Fibroblast of lung (primary cell): ENCODE measurements at regions not wholly inside any gene's neighbourhood (a gene's known extent, or its start where the extent isn't known, plus 50 kb on each side); places are given as distances from the start of the nearest gene placed in this dataset.

Experiments used
- DNase-seq, 2 donors: peaks; one replicate each; pipeline versions ENCODE4 v3.0.0 to v3.0.0-alpha.2; 2010; ENCODE audit warnings: low read depth in 2 of 2
- H2AFZ ChIP-seq: 2 replicates; pipeline ENCODE4 v1.5.1; 2012; ENCODE audit warnings: low read length, control low read depth, inconsistent platforms
- H3K27ac ChIP-seq: 2 replicates; pipeline ENCODE4 v1.5.1; 2011; ENCODE audit warnings: low read length, control low read depth; ENCODE audit not compliant: insufficient read depth
- H3K27me3 ChIP-seq: 2 replicates; pipeline ENCODE4 v1.5.1; 2011; ENCODE audit warnings: mild to moderate bottlenecking, low read length; ENCODE audit not compliant: control insufficient read depth, insufficient read depth
- H3K36me3 ChIP-seq: 2 replicates; pipeline ENCODE4 v1.5.1; 2011; ENCODE audit warnings: low read length; ENCODE audit not compliant: control insufficient read depth, insufficient read depth
- H3K4me1 ChIP-seq: 2 replicates; pipeline ENCODE4 v1.5.1; 2011; ENCODE audit warnings: low read length; ENCODE audit not compliant: control insufficient read depth, insufficient read depth; ENCODE audit errors: extremely low read depth
- H3K4me2 ChIP-seq: 2 replicates; pipeline ENCODE4 v1.5.1; 2011; ENCODE audit warnings: low read length, control low read depth; ENCODE audit not compliant: insufficient read depth; ENCODE audit errors: extremely low read depth
- H3K4me3 ChIP-seq, 4 experiments: fragments of 200-600 bp in 1 of 4; sonication (generic) in 1 of 4; replicated peaks in 1 of 4; 2 replicates each; pipeline ENCODE4 v1.5.1; 2011 to 2016; ENCODE audit warnings: low read length in 4 of 4, low read depth in 3 of 4, mild to moderate bottlenecking in 3 of 4, control low read depth in 2 of 4, inconsistent platforms in 1 of 4, mixed read lengths in 1 of 4; ENCODE audit not compliant: insufficient read depth in 1 of 4; ENCODE audit errors: control extremely low read depth in 1 of 4
- H3K79me2 ChIP-seq: 2 replicates; pipeline ENCODE4 v1.5.1; 2012; ENCODE audit warnings: mild to moderate bottlenecking, low read length, inconsistent platforms; ENCODE audit not compliant: control insufficient read depth, insufficient read depth
- H3K9ac ChIP-seq: 2 replicates; pipeline ENCODE4 v1.5.1; 2011; ENCODE audit warnings: mild to moderate bottlenecking, low read length, control low read depth; ENCODE audit not compliant: insufficient read depth
- H3K9me3 ChIP-seq: 2 replicates; pipeline ENCODE4 v1.5.1; 2012; ENCODE audit warnings: low read depth, low read length; ENCODE audit not compliant: control insufficient read depth, insufficient read depth
- H4K20me1 ChIP-seq: 2 replicates; pipeline ENCODE4 v1.5.1; 2011; ENCODE audit warnings: low read length; ENCODE audit not compliant: control insufficient read depth, insufficient read depth; ENCODE audit errors: extremely low read depth
- EZH2 ChIP-seq: IDR thresholded peaks from 2 replicates; pipeline ENCODE4 v1.5.1; 2012; ENCODE audit warnings: low read length, control low read depth, mild to moderate bottlenecking; ENCODE audit errors: missing control alignments
- TF ChIP-seq, protein P1 (sequence below), 2 donors: IDR thresholded peaks in 1 of 2; conservative IDR thresholded peaks in 1 of 2; 1 replicate in 1 of 2; 2 replicates in 1 of 2; pipeline ENCODE4 v1.5.1; 2011 to 2012; ENCODE audit warnings: low read length in 2 of 2, control low read depth in 1 of 2, inconsistent platforms in 1 of 2, low read depth in 1 of 2, mild to moderate bottlenecking in 1 of 2

DNA sequence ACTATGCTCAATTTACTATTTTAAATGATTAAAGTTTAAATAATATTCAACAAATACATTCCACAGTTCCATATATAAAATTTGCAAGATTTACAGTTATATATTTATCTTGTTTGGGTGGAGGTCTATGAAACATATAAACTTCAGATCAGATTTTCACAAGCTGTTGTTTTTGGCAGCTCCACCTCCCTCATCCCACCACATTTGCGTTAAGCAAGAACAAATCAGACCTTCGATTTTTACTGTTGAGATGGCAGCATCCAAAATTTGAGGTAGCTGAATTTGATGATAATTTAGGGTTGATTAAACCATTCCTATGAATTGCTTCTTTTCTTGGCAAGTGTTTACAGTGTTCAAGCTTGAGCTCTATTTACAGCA, 986.4 kb downstream of the REEP3 start:
- Histone ChIP-seq H3K9ac (no peak overlapping the region), H4K20me1 (no peaks in the 10 kb centered on the region), H3K27me3 (no peaks in the 10 kb centered on the region), H3K4me3 (no peak overlapping the region), H3K9me3 (no peaks in the 10 kb centered on the region), H3K4me2 (no peak overlapping the region), H2AFZ (no peak overlapping the region), H3K27ac (no peak overlapping the region), H3K4me1 (no peaks in the 10 kb centered on the region), H3K79me2 (no peaks in the 10 kb centered on the region), H3K36me3 (no peaks in the 10 kb centered on the region)
- no peak for DNase-seq
- TF ChIP-seq EZH2 = no peak
- TF ChIP-seq, protein P1, sequence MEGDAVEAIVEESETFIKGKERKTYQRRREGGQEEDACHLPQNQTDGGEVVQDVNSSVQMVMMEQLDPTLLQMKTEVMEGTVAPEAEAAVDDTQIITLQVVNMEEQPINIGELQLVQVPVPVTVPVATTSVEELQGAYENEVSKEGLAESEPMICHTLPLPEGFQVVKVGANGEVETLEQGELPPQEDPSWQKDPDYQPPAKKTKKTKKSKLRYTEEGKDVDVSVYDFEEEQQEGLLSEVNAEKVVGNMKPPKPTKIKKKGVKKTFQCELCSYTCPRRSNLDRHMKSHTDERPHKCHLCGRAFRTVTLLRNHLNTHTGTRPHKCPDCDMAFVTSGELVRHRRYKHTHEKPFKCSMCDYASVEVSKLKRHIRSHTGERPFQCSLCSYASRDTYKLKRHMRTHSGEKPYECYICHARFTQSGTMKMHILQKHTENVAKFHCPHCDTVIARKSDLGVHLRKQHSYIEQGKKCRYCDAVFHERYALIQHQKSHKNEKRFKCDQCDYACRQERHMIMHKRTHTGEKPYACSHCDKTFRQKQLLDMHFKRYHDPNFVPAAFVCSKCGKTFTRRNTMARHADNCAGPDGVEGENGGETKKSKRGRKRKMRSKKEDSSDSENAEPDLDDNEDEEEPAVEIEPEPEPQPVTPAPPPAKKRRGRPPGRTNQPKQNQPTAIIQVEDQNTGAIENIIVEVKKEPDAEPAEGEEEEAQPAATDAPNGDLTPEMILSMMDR (conservative IDR thresholded peaks at IDR 0.05 in 1 of 2, IDR thresholded peaks at IDR 0.05 in 1 of 2; ENCODE audit: low read depth in 1 of 2, low read length in 2 of 2) = no peak

DNA sequence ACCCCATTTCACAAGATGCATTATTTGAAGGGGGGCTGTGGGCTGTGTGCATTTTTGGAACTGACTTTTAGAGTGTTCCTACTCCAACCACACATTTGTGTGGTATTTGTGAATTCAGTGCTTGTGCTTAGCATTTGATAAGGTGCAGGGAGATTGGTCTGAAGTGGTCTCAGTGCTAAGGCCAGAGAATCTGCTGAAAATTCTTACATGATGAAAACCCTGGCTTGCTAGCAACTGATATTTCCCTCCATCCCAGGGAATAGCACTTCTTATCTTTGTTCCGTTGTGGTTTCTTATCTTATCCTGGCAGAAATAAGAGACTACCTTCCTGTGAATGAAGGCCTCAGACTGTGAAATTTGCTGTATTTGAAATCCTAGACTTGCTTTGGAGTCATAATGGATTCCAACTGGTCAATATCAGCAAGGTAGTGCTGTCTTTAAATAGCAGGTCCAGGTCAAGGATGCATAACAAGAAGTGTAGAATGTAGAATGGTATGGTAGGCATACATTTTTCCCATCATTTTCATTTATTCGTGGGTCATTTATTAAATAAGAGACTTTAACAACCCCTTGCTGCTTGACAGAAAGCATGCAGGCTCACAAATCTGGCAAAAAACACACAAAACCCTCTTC, 986.9 kb downstream of the REEP3 start:
- H3K4me3 ChIP-seq = no peak overlapping the region
- H2AFZ ChIP-seq = no peak overlapping the region
- H3K9me3 ChIP-seq = no peaks in the 10 kb centered on the region
- H3K9ac ChIP-seq = no peak overlapping the region
- H3K27ac ChIP-seq = no peak overlapping the region
- DNase-seq = peak in 1 of 2 donors; percentile 69
- no peaks in the 10 kb centered on the region for H3K27me3 ChIP-seq
- no peaks in the 10 kb centered on the region for H4K20me1 ChIP-seq
- TF ChIP-seq, protein P1 (conservative IDR thresholded peaks at IDR 0.05 in 1 of 2, IDR thresholded peaks at IDR 0.05 in 1 of 2; ENCODE audit: low read depth in 1 of 2, low read length in 2 of 2) = no peak
- TF ChIP-seq EZH2 = no peak
- no peaks in the 10 kb centered on the region for H3K4me1 ChIP-seq
- no peaks in the 10 kb centered on the region for H3K36me3 ChIP-seq
- H3K4me2 ChIP-seq = no peak overlapping the region
- H3K79me2 ChIP-seq = no peaks in the 10 kb centered on the region

DNA sequence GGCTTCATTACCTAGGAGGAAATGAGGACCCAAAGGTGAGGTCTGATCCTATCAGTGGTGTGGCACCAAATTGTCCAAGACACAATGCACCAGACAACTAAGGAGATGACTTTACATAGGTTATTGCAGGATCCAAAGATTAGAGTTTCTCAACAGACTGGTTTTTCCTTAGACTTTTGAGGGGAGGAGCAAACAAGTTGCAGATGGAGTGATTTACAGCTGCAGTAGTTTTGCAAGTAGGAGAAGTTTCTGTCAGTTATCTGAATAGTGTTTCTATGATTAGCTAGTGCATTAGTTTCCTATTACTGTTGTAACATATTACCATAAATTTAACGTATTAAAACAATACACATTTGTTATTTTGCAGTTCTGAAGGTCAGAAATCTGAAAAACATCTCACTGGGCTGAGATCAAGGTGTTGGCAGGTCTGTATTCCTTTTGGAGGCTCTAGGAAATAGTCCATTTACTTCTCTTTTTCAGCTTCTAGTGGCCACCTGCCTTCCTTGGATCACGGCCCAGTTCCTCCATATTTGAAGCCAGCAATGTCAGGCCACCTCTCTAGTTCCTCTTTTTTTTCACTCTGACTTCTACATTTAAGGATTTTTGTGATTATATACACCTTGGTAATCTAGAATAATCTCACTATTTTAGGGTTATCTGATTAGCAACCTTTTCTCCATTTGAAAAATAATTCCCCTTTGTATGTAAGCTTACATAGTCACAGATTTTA, 994.9 kb downstream of the REEP3 start:
- DNase-seq = no peak
- no peak overlapping the region for H2AFZ ChIP-seq
- no peaks in the 10 kb centered on the region for H3K79me2 ChIP-seq
- no peaks in the 10 kb centered on the region for H3K36me3 ChIP-seq
- no peaks in the 10 kb centered on the region for H3K27me3 ChIP-seq
- H3K4me1 ChIP-seq = no peaks in the 10 kb centered on the region
- H3K27ac ChIP-seq = no peak overlapping the region
- no peak for TF ChIP-seq EZH2
- TF ChIP-seq, protein P1 (conservative IDR thresholded peaks at IDR 0.05 in 1 of 2, IDR thresholded peaks at IDR 0.05 in 1 of 2; ENCODE audit: low read depth in 1 of 2, low read length in 2 of 2) = no peak
- H3K4me2 ChIP-seq = no peak overlapping the region
- H3K9me3 ChIP-seq = no peaks in the 10 kb centered on the region
- no peak overlapping the region for H3K4me3 ChIP-seq
- no peaks in the 10 kb centered on the region for H4K20me1 ChIP-seq
- H3K9ac ChIP-seq = no peak overlapping the region
